ENCODE measurements at regions not wholly inside any gene's neighbourhood (a gene's known extent, or its start where the extent isn't known, plus 50 kb on each side); places are given as distances from the start of the nearest gene placed in this dataset.
"Not testable (repeated sequence)": the region's sequence is repeated elsewhere in the genome, so short reads cannot be mapped to it uniquely, and the experiment has no call there.

GRCh38 chr5:92145852-92146251 lies 762.7 kb upstream of the ARRDC3 start:
- intact Hi-C loops (cut with DNase I): no loop called here
- Histone ChIP-seq H3K9me3 (no peaks in the 10 kb centered on the region), H3K4me3 (no peak overlapping the region), H3K4me1 (no peaks in the 10 kb centered on the region), H3K27ac (no peak overlapping the region), H3K36me3 (no peaks in the 10 kb centered on the region), H3K27me3 (no peaks in the 10 kb centered on the region)
- DNase-seq (no peak), ATAC-seq (no peak)
- no peak for TF ChIP-seq CTCF (IDR thresholded peaks at IDR 0.05)
- no peak for TF ChIP-seq POLR2A (IDR thresholded peaks at IDR 0.05)
- 71% methylated on average over 3 of the region's 3 CpGs for WGBS (ENCODE audit: insufficient coverage, low coverage, low lambda C conversion rate, missing lambda C conversion rate)

GRCh38 chr5:92144824-92145223 lies 761.7 kb upstream of the ARRDC3 start:
- 90% methylated on average over 2 of the region's 3 CpGs for WGBS (ENCODE audit: insufficient coverage, low coverage, low lambda C conversion rate, missing lambda C conversion rate)
- DNase-seq (no peak), ATAC-seq (no peak)
- intact Hi-C loops (cut with DNase I): no loop called here
- TF ChIP-seq POLR2A (IDR thresholded peaks at IDR 0.05): no peak
- no peak for TF ChIP-seq CTCF (IDR thresholded peaks at IDR 0.05)
- Histone ChIP-seq H3K4me1 (no peaks in the 10 kb centered on the region), H3K27me3 (no peaks in the 10 kb centered on the region), H3K27ac (no peak overlapping the region), H3K4me3 (no peak overlapping the region), H3K36me3 (no peaks in the 10 kb centered on the region), H3K9me3 (no peaks in the 10 kb centered on the region)

GRCh38 chr5:92132294-92132908 lies 749.3 kb upstream of the ARRDC3 start:
- intact Hi-C loops (cut with DNase I); H3K9me3 ChIP-seq; ATAC-seq; DNase-seq; H3K27ac ChIP-seq; H3K27me3 ChIP-seq; H3K36me3 ChIP-seq; H3K4me3 ChIP-seq; H3K4me1 ChIP-seq: not testable (repeated sequence)
- WGBS (ENCODE audit: insufficient coverage, low coverage, low lambda C conversion rate, missing lambda C conversion rate): 72% methylated on average over 5 of the region's 5 CpGs

- Histone ChIP-seq H3K36me3 (no peaks in the 10 kb centered on the region), H3K4me1 (no peaks in the 10 kb centered on the region), H3K27ac (no peak overlapping the region), H3K27me3 (no peaks in the 10 kb centered on the region), H3K4me3 (no peak overlapping the region), H3K9me3 (no peaks in the 10 kb centered on the region)
- WGBS (ENCODE audit: insufficient coverage, low coverage, low lambda C conversion rate, missing lambda C conversion rate): 53% methylated on average over 1 of the region's 1 CpG
- no peak for DNase-seq
- no peak for TF ChIP-seq POLR2A (IDR thresholded peaks at IDR 0.05)
- TF ChIP-seq CTCF (IDR thresholded peaks at IDR 0.05): no peak
- intact Hi-C loops (cut with DNase I): no loop called here
- no peak for ATAC-seq
These were observed 743.1 kb upstream of the ARRDC3 start for GRCh38 chr5:92126182-92126581.

- WGBS (ENCODE audit: insufficient coverage, low coverage, low lambda C conversion rate, missing lambda C conversion rate): 44% methylated on average over 1 of the region's 1 CpG
- ATAC-seq: no peak
These were observed 736.0 kb upstream of the ARRDC3 start for GRCh38 chr5:92119110-92119509.

More at GRCh38 chr5:92119110-92119509, 736.0 kb upstream of the ARRDC3 start:
- no peak for DNase-seq
- no peak overlapping the region for H3K4me3 ChIP-seq
- H3K4me1 ChIP-seq: no peaks in the 10 kb centered on the region
- TF ChIP-seq CTCF (IDR thresholded peaks at IDR 0.05) (no peak), POLR2A (IDR thresholded peaks at IDR 0.05) (no peak)
- no peaks in the 10 kb centered on the region for H3K36me3 ChIP-seq
- intact Hi-C loops (cut with DNase I): no loop called here
- H3K9me3 ChIP-seq: no peaks in the 10 kb centered on the region
- no peaks in the 10 kb centered on the region for H3K27me3 ChIP-seq
- H3K27ac ChIP-seq: no peak overlapping the region
